ENCODE measurements at regions not wholly inside any gene's neighbourhood (a gene's known extent, or its start where the extent isn't known, plus 50 kb on each side); places are given as distances from the start of the nearest gene placed in this dataset.

DNA sequence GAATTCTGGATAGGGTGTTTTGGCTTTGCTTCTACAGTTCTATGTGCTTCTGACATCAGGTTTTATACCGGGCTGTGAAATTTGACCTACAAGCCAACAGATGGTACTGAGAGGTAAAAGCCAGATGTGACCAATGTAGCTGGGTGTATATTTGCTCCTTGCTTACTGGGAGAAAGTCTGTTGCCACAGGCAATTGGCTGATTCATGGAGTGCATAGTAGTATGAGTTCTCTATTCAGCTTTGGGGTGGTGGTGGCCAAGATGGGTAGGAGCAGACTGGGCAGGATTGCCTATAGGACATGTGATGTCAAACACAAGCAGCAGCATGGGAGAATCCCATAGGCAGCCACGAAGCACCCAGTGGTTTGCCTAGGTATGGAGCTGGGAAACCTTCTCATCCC, 1827.0 kb downstream of the C4orf33 start:
- DNase-seq (no peak), ATAC-seq (no peak)
- TF ChIP-seq, protein P1, sequence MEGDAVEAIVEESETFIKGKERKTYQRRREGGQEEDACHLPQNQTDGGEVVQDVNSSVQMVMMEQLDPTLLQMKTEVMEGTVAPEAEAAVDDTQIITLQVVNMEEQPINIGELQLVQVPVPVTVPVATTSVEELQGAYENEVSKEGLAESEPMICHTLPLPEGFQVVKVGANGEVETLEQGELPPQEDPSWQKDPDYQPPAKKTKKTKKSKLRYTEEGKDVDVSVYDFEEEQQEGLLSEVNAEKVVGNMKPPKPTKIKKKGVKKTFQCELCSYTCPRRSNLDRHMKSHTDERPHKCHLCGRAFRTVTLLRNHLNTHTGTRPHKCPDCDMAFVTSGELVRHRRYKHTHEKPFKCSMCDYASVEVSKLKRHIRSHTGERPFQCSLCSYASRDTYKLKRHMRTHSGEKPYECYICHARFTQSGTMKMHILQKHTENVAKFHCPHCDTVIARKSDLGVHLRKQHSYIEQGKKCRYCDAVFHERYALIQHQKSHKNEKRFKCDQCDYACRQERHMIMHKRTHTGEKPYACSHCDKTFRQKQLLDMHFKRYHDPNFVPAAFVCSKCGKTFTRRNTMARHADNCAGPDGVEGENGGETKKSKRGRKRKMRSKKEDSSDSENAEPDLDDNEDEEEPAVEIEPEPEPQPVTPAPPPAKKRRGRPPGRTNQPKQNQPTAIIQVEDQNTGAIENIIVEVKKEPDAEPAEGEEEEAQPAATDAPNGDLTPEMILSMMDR (IDR thresholded peaks at IDR 0.05): no peak
- Histone ChIP-seq H3K4me3 (no peak overlapping the region), H3K4me1 (no peaks in the 10 kb centered on the region), H3K27me3 (ENCODE audit: low read depth) (no peaks in the 10 kb centered on the region), H3K9me3 (peaks cover 9% of the 10 kb centered on the region), H3K36me3 (no peaks in the 10 kb centered on the region), H3K27ac (no peak overlapping the region)
- intact Hi-C loops (cut with DNase I): no loop called here

GRCh38 chr4:130955520-130955919, 1859.6 kb downstream of the C4orf33 start:
- H3K27ac ChIP-seq: no peak overlapping the region
- no peak overlapping the region for H3K4me3 ChIP-seq
- no peaks in the 10 kb centered on the region for H3K9me3 ChIP-seq
- no peaks in the 10 kb centered on the region for H3K4me1 ChIP-seq
- DNase-seq (no peak), ATAC-seq (no peak)
- intact Hi-C loops (cut with DNase I): no loop called here
- no peaks in the 10 kb centered on the region for H3K36me3 ChIP-seq
- TF ChIP-seq, protein P1 (IDR thresholded peaks at IDR 0.05): no peak
- H3K27me3 ChIP-seq (ENCODE audit: low read depth): no peaks in the 10 kb centered on the region

DNA sequence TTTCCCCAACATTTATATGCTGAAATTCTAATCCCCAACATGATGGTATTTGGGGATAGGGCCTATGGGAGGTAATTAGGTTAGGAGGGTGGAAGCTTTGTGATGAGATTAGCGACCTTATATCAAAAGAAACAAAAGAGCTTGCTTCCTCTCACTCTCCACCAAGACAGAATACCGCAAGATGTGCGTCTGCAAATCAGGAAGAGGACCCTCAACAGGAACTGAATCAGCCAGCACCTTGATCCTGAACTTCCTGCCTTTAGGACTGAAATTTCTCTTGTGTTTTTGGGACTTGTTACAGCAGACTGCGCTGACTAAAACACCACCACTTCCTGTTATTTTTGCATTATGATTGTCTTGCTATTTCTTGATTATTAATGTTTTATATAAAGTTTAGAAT, 1889.4 kb downstream of the C4orf33 start:
- no peak overlapping the region for H3K27ac ChIP-seq
- no peaks in the 10 kb centered on the region for H3K36me3 ChIP-seq
- intact Hi-C loops (cut with DNase I): no loop called here
- no peaks in the 10 kb centered on the region for H3K9me3 ChIP-seq
- no peak for DNase-seq
- H3K27me3 ChIP-seq (ENCODE audit: low read depth): no peaks in the 10 kb centered on the region
- ATAC-seq: no peak
- TF ChIP-seq, protein P1 (IDR thresholded peaks at IDR 0.05): no peak
- no peaks in the 10 kb centered on the region for H3K4me1 ChIP-seq
- no peak overlapping the region for H3K4me3 ChIP-seq

- no peaks in the 10 kb centered on the region for H3K36me3 ChIP-seq
- DNase-seq (no peak), ATAC-seq (no peak)
- no peaks in the 10 kb centered on the region for H3K9me3 ChIP-seq
- no peak overlapping the region for H3K27ac ChIP-seq
- intact Hi-C loops (cut with DNase I): no loop called here
- no peak overlapping the region for H3K4me3 ChIP-seq
- H3K27me3 ChIP-seq (ENCODE audit: low read depth): no peaks in the 10 kb centered on the region
- no peaks in the 10 kb centered on the region for H3K4me1 ChIP-seq
- TF ChIP-seq, protein P1 (IDR thresholded peaks at IDR 0.05): no peak
Observed at GRCh38 chr4:130995988-130996387, 1900.0 kb downstream of the C4orf33 start.

- no peak for DNase-seq
- Histone ChIP-seq H3K9me3 (no peaks in the 10 kb centered on the region), H3K4me3 (no peak overlapping the region), H3K27me3 (ENCODE audit: low read depth) (no peaks in the 10 kb centered on the region), H3K4me1 (no peaks in the 10 kb centered on the region), H3K27ac (no peak overlapping the region), H3K36me3 (no peaks in the 10 kb centered on the region)
- intact Hi-C loops (cut with DNase I): no loop called here
- TF ChIP-seq, protein P1 (IDR thresholded peaks at IDR 0.05): no peak
- ATAC-seq: no peak
Observed at GRCh38 chr4:131001371-131001770, 1905.4 kb downstream of the C4orf33 start.

GRCh38 chr4:131002132-131002531, 1906.2 kb downstream of the C4orf33 start:
- Histone ChIP-seq H3K4me1 (no peaks in the 10 kb centered on the region), H3K9me3 (no peaks in the 10 kb centered on the region), H3K36me3 (no peaks in the 10 kb centered on the region), H3K4me3 (no peak overlapping the region), H3K27me3 (ENCODE audit: low read depth) (no peaks in the 10 kb centered on the region), H3K27ac (no peak overlapping the region)
- TF ChIP-seq, protein P1 (IDR thresholded peaks at IDR 0.05): no peak
- ATAC-seq (no peak), DNase-seq (no peak)
- intact Hi-C loops (cut with DNase I): no loop called here

All from lower lobe of right lung (tissue), 2 donors.